ENCODE measurements at regions not wholly inside any gene's neighbourhood (a gene's known extent, or its start where the extent isn't known, plus 50 kb on each side); places are given as distances from the start of the nearest gene placed in this dataset.

DNA sequence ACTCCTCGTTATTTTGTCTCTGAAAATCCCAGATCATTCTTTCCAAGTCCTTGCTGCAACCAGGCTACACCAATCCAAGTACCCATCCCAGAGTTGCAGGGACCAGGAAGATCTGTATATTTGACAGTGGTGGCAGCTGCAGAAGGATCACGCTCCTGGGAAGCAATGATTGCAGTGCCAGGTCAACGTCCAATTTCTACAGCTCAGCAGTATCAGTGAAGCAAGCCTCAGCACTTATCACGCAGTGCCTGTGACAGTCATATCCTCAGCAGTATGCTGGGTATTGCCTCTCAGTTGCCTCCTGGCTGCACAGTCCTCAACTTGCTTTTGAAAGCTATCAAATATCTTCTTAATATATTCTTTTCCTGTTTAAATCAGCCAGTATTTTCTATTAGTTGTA is 66.7 kb downstream of the BARHL2 start:
- DNase-seq = no peak

DNA sequence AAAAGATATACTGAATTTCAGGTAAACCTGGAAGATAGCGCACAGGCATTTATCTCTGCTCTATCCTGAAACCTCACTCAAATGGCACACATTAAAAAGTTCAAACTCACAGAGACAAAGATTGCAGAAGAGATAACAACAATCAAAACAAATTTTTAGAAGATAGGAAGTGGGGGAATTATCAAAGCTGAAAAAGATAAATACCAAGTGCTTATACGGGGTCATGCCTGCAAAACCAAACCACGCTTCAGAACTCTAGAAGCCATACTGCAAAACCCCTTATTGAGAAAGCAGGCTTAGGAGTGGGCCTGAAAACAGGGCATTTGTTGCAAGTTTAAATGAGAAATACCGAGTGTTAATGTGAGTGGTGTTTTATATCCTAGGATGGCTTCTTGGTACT is 76.8 kb downstream of the BARHL2 start:
- no peak for DNase-seq

DNA sequence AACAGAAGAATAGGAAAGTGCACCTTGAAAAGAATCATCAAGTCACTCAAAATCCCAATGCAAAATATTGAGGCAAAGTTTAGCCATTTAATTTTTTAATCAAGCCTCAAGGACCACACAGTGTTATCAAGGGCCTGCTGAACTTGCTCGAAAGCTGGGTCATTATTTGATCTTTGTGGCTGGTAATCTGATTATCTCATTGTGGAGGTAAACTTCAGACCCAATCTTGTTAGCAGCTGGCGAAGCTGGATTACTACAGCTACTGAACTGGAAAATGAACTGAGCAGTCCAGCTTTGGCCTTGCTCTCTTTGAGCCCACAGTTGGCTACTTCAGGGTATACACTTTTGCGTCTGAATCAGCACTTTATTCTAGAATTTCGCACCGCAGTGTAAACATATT is 94.4 kb downstream of the BARHL2 start:
- DNase-seq = no peak

DNA sequence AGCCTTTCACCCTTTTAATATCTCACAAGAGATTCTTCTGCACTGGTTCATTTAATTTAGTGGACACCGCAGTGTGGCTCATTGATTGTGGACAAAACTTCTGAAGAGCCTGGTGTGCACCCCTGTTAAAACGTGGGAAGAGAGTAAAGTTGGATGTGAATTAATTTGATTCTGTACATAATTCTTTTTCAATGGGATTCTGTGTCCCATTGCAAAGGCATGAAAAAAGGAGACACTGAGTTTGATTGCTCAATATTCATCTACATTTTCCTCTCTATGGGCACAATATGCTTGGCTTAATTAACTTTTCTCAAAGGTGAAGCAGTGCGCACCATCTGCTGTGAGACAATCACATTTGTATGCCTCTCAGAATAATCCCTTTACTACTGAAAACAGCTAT is 95.1 kb downstream of the BARHL2 start:
- no peak for DNase-seq

DNA sequence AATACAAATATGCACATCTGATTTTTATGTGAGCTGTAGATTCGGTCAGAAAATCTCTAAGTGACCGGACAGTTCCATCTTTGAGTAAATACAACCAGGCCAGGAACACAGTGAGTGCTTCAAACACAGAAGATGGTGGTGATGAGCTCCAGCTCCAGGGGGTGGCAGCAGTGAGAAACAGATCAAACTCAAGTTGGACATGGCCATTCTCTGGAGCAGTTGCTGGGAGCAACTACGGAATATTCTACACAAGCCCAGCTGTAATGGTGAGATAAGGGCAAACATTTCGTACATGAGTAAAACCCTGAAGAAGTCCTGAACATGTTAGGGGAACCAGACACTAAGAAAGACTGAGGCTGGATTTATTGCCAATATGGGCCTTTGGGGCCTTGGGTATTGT is 100.7 kb downstream of the BARHL2 start:
- DNase-seq = no peak

DNA sequence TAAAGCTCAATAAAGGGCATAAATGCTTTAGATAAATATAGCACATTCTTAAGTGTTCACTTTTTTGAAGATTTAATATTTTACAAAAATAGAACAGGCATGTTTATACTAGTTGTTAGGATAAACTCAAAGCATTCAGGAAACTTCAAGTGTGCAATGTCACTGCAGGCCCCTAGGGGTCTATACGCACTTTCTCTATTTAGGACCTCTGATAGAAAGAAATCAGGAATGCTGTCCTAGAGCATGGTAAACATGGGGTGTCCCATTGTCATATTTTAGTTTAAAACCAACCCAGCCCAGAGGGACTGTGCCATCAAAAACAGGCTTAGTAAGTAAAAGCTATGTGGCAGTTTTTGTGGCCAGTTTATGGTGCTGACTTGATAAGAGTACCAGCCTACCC is 102.2 kb downstream of the BARHL2 start:
- no peak for DNase-seq

DNA sequence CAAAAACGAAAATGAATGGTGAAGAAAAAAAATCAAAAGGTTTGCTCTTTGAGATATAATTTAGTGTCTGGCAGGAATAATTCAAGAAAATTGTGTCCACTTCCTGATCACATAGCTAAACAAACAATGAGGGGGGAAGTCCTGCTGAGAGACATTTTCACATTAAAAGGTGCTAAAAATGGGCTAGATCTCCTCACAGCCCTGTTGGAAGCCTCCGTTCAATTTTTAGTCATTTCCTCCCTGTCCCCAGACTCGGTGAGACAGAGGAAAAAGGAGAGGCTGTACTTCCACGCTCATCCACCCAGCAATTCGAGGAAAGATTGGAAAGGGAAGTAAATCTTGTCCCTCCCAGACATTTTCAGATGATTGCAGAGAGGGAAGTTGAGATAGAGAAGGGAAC is 103.7 kb downstream of the BARHL2 start:
- no peak for DNase-seq

DNA sequence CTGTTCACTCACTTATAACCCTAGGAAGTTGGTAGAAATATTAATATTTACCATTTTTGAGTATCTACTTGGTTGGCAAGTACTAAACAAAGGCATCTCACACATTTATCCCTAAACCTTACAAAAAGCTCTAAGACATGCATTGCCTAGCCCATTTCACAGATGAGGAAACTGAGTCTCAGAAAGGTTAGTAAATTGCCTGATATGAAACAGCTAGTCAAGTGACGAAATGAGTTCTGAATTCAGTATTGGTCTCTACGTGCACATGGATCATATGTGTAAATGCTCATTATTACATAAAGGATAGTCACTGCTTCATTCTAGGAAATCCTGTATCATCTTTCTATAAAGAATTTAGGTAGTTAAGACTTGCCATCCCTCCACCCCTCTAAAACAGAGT is 105.1 kb downstream of the BARHL2 start:
- DNase-seq = no peak

DNA sequence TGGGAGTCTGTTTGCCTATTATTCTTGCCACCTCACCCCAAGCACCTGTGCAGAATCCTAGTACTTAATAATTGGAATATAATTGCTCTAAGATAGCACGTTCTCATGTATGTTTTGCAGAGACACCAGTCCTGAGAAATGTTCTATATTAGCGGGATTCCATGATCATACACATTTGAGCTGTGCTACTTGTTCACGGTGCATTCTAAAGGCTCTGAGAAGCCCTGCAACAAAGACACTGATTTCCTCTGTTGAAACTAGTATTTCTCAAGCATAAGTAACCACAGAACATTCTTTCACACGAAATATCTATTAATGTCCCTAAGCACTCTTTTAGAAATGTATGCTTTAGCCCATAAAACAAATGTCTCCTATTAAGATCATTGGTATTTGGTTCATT is 109.4 kb downstream of the BARHL2 start:
- DNase-seq = no peak

DNA sequence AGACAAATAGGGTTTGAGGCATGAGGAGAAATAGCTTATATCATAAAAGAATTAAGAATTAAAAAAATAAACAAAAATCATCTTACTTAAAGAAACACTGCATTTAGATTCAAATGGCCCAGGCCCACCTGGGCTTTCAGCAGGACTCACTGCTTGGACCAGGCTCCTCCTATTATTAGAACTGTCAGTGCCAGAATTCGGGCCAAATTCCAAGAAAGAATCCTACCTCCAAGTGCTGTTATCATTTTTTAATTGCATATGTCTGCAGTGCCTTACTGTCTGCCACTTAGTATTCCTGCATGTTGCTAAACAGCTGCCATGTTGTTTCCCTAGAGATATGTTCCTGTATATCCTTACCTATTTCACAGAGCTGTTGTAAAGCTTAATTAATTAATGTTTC is 112.0 kb downstream of the BARHL2 start:
- DNase-seq = no peak

DNA sequence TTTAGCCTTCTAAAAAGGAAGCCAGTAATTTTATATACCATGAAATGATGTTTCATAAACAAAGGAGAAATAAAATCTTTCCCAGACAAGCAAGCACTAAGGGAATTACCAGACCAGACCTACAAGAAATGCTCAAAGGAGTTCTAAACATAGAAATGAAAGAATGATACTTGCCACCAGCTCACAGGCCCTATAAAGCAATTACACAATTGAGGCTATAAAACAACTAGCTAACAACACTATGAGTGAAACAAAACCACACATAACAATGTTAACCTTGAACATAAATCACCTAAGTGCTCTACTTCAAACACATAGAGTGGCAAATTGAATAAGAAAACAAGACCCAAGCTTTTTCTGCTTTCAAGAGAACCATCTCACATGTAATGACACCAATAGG is 123.8 kb downstream of the BARHL2 start:
- DNase-seq = no peak

DNA sequence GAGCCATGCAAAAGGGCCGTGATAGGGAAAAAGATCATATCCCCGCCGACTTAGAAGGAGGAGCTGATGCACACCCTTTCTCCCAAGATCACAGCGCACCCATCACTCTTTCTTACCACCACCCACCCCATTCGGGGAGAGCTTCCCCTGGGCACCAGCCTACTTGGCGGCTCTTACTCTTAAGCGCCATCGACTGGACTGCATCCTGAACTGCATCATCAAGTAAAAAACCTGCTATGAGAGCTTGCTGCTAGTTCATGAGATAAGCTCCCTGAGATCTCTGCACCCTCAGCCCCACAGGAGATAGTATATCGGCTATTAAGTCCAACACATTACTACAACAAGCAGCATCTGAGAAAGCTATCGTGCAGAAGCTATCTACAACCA is 125.1 kb downstream of the BARHL2 start:
- no peak for DNase-seq

DNA sequence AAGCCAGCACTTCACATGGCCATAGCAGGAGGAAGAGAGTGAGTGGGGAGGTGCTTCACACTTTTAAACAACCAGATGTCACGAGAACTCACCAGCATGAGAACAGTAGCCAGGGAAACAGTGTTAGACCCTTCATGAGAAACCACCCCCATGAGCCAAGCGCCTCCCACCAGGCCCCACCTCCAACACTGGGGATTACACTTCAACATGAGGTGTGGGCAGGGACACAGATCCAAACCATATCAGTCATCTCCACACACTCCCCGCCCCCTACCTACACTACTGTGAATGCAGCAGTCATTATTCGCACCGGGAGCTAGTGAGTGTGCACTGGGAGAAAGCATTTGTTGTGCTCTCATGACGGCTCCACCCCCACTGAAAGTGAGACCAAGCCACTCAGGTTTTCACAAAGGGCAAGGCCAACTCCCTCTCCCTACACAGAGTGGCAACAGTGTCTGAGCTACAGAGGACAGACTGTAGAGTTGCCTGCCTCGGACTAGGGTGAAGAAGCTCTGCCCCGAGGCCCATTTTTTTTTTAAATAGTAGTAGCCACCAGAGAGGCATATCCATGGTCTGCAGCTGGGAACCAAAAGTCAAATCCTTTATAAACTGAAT is 125.6 kb downstream of the BARHL2 start:
- DNase-seq = no peak

DNA sequence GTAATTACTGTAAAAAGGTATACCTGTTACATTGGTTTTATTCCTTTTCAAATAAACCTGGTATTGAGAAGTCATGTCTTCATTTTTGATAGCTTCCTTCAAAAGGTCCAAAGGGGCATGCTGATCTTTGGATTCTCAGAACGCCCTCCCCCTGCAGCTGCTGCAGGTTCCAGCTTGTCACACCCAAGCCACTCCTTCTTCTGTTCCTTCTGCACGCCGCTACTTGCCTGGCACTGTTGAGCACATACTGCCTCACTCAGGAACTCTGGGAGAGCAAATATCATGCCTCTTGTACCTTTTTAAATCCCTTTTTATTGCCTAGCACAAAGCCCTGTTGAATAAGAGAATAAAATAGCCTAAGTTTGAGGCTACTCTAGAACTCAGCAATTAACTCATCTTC is 136.9 kb downstream of the BARHL2 start:
- no peak for DNase-seq

DNA sequence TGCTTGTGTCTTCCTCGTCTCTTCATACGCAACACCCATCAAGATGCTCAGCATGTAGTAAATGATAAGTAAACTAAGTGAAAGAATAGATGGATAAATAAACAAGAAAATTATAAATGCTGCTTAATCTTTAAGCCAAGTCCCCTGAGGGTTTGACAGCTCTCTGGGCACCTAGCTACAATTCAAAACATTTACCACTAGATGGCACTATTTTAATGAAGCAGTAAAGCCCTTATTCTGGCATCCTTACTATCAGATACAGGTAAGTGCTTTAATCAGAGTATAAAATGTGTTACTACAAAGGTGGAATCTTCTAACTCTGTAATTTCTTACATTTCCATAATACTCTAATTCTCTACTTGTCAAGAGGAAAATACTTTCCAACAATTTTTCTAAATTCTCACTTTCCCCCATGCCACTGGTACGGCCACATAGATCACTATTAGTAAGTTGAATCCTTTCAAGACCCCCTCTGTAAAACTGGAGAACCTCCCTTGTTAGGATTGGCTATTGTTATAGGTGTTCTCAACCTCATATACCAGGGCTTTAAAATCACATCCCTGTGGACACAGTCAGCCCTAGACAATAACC is 137.8 kb downstream of the BARHL2 start:
- peak; percentile 34 for DNase-seq

DNA sequence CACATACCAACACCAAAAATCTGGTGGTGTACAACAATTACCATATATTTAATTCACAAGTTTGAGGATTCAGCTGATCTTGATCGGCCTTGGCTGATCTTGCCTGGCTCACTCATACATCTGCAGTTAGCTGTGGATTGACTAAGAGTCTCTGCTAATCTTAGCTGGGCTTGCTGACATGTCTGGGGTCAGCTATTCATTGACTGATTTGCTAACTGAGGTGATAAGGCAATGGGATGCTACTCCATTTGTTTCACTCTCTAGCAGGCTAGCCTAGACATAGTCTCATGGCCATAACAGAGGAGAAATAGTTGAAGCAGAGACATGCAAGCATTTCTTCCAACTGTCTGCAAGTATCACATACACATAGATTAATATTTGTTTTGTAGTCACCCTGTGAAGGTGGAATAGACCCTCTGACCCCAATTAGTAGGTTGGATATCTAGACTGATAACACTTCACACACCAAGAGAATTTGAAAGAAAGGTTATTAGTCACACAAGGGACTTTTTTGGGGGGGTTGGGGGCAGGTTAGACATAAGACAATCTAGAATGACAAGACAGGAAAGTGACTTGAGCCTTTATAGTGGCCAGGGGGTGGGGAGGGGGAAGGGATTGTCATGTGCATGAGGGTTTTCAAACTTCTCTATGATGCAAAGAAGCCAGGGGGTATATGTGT is 142.3 kb downstream of the BARHL2 start:
- DNase-seq = no peak

DNA sequence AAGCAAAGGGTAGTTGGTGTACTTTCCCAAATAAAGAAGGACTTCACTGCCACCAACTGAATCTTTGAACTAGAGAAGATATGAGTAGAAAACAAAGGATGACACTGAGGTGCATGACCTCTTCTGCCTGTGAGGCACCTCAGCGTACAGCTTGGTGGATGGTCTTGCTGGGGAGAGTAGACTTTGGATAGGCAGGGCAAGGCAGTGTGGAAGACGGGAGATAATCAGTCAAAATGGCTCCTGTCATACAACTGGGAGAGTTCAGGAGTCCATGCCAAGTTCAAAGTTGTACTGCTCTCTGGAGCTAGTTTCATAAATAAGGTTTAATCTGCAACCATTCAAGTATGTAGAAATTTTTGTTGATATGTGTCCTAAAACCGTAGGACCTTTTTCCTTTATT is 143.4 kb downstream of the BARHL2 start:
- DNase-seq = no peak

DNA sequence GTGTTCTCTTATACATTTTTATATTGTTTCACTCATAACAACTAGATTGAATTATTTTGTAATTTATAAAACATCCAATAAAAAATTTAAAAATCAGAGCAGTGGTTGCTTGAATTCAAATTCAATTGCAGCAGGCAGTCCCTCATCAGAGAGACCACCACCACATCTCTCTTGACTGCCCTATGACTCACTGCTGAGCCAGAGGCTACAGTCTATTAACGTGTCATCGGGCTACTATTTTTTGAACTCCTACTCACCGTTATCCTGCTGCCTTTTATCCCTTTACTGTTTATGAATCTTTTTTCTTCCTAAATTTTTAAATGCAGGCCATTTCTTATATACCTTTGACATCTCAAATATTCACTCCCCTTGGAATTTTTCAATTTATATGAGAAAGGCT is 144.7 kb downstream of the BARHL2 start:
- DNase-seq = no peak

DNA sequence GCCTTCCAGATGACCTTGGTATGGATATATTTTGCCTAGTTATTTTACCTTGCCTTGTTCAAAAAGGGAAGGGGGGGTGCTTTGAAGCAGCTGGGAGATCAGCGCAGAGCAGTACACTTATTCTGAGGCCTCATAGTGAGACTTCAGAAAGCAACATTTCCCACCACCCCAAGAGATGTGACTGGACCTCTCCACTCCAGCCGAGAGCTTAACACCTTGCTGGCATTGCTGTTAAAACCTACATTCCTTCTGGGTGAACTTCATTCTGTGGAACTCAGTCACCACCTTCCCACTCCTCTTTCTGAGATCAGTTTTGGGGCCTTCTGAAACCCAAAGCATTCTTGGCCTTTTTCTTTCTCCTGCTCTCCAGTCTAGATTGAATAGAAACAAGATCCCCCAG is 148.7 kb downstream of the BARHL2 start:
- DNase-seq = no peak

DNA sequence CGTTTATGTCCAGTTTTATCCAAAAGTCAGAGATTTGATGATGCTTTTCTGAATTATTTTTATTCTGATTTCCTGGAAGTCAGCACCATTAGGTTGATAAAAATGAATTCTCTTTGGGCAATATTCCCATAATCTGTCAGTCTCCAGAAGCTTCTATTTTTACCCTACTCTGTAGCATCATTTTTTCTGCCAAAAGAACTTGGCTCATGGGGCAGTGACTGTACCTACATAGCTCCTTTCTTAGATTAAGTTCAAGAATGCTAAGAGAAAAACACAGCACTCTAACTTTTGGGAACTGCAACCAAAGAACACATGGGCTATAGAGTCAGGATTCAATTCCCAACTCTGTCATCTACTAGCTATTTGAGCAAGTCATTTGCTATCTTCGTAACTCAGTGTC is 152.9 kb downstream of the BARHL2 start:
- DNase-seq = no peak

DNA sequence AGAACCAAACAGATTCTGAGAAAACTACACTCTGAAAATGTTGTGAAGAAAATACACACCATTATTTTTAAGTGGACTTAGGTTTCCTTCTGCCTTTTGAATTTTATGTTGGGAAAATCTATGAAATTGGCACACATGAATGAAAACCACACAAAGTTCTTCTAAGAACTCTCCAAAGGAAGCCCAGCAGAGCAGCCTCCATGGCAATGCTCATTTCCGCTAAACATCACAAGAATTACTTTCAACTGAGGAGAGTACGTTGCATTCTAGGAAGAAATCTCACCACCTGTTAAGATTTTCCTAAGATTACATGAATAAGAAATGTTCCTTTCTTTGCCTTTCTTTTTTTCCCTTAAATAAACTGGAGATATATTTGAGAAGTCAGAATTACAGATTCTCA is 154.2 kb downstream of the BARHL2 start:
- no peak for DNase-seq

DNA sequence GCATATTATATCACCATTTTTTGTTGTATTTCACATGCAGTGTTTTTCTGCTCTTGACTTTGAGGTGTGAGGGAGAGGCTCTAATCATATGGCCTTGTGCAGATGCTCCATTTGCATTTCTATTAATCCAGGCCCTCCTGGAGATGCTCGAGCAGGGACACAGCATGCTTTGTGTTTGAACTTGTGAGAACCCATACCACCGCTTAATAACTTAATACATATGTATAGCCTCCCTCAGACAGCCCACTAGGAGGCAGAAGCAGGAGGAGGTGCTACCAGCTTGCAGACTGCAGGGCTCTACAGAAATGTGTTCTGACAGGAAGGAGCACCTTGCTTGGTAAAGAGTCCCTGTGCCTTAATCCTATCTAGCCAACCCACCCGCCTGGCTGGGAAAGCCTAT is 155.2 kb downstream of the BARHL2 start:
- no peak for DNase-seq

DNA sequence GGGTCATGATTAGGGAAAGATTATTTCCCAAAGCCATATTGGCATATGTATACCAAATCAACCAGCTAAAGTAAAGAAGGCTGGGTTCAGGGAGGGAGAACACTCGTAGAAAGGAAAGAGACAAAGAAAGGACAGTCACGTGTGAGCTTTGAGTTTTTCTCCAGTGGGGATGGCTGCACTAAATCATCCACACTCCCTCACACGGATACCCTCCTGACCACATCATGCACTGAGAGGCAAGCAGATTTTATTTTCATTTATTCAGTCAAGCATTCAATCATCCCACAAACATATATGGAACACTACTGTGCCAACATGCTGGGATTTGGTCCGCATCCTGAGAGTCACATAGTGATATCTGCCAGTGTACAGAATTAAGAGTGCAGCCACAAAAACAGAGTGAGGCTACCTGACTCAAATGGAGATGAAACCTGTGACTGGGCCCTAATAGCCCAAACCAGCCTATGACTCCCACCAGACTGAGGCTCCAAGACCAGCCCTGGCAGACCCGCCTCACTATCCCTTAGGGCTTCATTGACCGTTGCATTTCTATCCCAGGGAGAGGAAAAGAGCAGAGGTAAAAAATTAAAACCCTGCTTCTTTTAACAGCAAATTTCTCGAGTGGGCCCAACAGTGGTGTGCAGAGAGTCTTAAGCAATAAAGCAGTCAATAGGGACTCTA is 155.9 kb downstream of the BARHL2 start:
- no peak for DNase-seq

DNA sequence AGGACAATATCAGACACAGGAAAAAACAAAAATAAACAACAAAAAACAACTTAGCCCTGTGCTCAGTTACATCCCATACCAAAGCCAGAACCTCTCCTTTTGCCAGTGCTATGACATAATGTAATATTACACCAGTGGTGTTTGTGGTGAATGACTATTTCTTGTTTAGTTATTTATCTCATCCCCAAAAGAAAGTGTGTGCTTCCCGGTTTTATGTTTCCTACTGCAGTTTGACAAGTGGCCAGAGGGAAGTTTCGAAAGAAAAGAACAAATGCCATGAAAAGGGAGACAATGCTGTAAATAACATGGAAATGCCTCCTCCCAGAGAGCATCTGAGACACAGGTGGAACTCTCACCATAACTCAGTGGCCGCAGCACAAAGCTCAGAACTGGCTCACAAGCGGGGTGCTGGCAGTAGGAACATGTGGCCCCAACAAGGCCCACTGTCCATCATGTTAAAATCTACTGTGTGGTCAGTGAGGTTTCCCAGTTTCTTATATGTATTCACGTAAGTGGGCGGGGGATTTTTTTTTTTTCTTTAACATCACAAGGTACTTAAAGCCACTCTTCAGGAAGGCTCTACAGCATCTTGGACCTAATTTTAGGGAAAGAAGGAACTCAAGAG is 158.2 kb downstream of the BARHL2 start:
- no peak for DNase-seq

All from HCEC 1CT (cell line).